ENCODE measurements at regions not wholly inside any gene's neighbourhood (a gene's known extent, or its start where the extent isn't known, plus 50 kb on each side); places are given as distances from the start of the nearest gene placed in this dataset.
A peak's percentile ranks its signal among the peaks of the same experiment; 100 is the strongest.

DNA sequence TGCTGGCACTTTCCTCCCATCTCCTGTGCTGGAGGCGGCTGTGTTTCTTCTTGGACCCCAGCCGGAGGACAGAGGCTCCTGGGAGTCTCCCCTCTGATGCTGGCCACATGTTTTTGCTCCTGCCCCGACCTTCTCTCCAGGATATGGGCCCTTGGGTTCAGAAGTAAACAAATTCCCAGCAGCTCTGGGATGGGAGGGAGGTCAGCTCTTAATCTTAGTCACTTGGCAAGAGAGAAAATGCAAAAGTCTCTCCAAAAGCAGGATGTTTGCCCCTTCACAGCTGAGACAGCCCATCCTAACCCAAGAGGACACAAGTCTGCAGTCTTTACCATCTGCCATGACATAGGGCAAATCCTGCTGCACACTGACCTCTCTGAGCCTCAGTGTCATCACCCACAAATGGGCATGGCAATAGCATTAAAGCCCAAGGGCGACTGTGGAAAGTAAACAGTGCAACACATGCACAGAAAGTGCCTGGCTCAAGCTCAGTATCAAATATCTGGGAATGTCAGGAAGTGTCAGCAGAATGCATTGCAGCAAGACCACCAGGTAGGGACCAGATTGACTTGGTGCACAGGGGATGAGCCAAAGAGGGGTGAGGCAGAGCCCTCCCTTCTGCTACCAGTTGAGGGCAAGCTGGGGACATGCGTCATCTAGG, 117.0 kb upstream of the CXCL14 start:
- peak; percentile 2 for DNase-seq (ENCODE audit: low spot score)

DNA sequence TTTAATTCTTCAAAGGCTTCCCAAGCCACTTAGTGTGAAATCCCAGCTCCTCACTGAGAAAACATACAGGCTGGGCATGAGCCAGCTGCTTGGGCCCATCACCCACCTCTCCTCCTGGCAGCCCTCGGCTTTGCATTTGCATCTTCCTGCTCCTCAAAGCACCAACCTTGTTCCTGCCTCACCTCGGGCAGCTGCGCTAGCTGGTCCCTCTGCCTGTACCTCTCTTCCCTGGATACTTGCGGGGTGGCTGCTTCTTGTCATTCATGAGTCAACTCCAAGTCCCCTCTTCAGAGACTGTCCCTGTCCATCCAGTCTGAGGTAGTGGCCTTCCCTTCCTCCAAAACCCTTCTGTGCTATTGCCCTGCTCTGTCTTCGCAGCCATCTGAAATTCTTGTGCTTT, 116.1 kb upstream of the CXCL14 start:
- WGBS (ENCODE audit: low lambda C conversion rate, missing lambda C conversion rate): 89% methylated on average over 5 of the region's 5 CpGs
- no peak overlapping the region for H3K4me3 ChIP-seq
- peaks cover 24% of the 10 kb centered on the region for H3K4me1 ChIP-seq (ENCODE audit: insufficient read depth)
- no peak overlapping the region for H3K27ac ChIP-seq
- H3K27me3 ChIP-seq: no peaks in the 10 kb centered on the region
- no peaks in the 10 kb centered on the region for H3K9me3 ChIP-seq (ENCODE audit: low read depth)
- no peaks in the 10 kb centered on the region for H3K36me3 ChIP-seq (replicated peaks; ENCODE audit: insufficient read depth, low read depth)
- no peak overlapping the region for H2AFZ ChIP-seq
- H3K9me2 ChIP-seq (replicated peaks; ENCODE audit: insufficient read depth): no peaks in the 10 kb centered on the region
- DNase-seq (ENCODE audit: low spot score): peak; percentile 3
- no peaks in the 10 kb centered on the region for H3K79me2 ChIP-seq
- no peak overlapping the region for H3K4me2 ChIP-seq
- TF ChIP-seq EZH2phosphoT487 (IDR thresholded peaks at IDR 0.05; ENCODE audit: low read depth, severe bottlenecking, unreplicated experiment): no peak
- no peak for TF ChIP-seq EZH2 (IDR thresholded peaks at IDR 0.05; ENCODE audit: borderline replicate concordance)
- TF ChIP-seq, protein P1, sequence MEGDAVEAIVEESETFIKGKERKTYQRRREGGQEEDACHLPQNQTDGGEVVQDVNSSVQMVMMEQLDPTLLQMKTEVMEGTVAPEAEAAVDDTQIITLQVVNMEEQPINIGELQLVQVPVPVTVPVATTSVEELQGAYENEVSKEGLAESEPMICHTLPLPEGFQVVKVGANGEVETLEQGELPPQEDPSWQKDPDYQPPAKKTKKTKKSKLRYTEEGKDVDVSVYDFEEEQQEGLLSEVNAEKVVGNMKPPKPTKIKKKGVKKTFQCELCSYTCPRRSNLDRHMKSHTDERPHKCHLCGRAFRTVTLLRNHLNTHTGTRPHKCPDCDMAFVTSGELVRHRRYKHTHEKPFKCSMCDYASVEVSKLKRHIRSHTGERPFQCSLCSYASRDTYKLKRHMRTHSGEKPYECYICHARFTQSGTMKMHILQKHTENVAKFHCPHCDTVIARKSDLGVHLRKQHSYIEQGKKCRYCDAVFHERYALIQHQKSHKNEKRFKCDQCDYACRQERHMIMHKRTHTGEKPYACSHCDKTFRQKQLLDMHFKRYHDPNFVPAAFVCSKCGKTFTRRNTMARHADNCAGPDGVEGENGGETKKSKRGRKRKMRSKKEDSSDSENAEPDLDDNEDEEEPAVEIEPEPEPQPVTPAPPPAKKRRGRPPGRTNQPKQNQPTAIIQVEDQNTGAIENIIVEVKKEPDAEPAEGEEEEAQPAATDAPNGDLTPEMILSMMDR (IDR thresholded peaks at IDR 0.05; ENCODE audit: poor library complexity): no peak
- no peaks in the 10 kb centered on the region for H4K20me1 ChIP-seq (ENCODE audit: insufficient read depth, poor library complexity, severe bottlenecking)

More for the DNA sequence above, 117.0 kb upstream of the CXCL14 start:
- Histone ChIP-seq H3K27ac (no peak overlapping the region), H3K4me3 (no peak overlapping the region), H3K27me3 (no peaks in the 10 kb centered on the region), H3K4me2 (no peak overlapping the region), H3K79me2 (no peaks in the 10 kb centered on the region), H2AFZ (no peak overlapping the region), H3K9me2 (replicated peaks; ENCODE audit: insufficient read depth) (no peaks in the 10 kb centered on the region), H3K4me1 (ENCODE audit: insufficient read depth) (peaks cover 21% of the 10 kb centered on the region), H3K9me3 (ENCODE audit: low read depth) (no peaks in the 10 kb centered on the region), H3K36me3 (replicated peaks; ENCODE audit: insufficient read depth, low read depth) (no peaks in the 10 kb centered on the region), H4K20me1 (ENCODE audit: insufficient read depth, poor library complexity, severe bottlenecking) (no peaks in the 10 kb centered on the region)
- 59% methylated on average over 4 of the region's 5 CpGs for WGBS (ENCODE audit: low lambda C conversion rate, missing lambda C conversion rate)
- TF ChIP-seq EZH2phosphoT487 (IDR thresholded peaks at IDR 0.05; ENCODE audit: low read depth, severe bottlenecking, unreplicated experiment): no peak
- TF ChIP-seq EZH2 (IDR thresholded peaks at IDR 0.05; ENCODE audit: borderline replicate concordance): no peak
- TF ChIP-seq, protein P1 (IDR thresholded peaks at IDR 0.05; ENCODE audit: poor library complexity): no peak

DNA sequence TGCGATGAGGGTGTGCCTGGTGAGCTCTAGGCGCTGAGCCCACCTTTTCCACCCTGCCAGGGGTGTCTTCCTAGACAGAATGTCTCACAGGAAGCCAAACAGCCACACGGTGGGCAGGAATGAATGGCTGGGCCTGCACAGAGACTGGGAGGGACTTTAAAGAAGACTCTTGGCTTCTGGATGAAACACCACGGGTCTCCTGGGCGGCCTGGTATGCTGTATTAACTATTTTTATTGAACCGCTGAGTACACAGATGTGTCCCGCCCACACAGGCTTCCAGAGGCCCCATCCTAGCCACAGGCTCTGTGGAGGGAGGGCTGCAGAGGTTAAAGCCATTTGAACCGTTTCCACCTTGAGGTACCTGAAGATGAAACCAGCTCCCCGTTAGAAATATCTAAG, 115.2 kb upstream of the CXCL14 start:
- no peak for TF ChIP-seq EZH2phosphoT487 (IDR thresholded peaks at IDR 0.05; ENCODE audit: low read depth, severe bottlenecking, unreplicated experiment)
- TF ChIP-seq, protein P1 (IDR thresholded peaks at IDR 0.05; ENCODE audit: poor library complexity): no peak
- no peak for TF ChIP-seq EZH2 (IDR thresholded peaks at IDR 0.05; ENCODE audit: borderline replicate concordance)
- WGBS (ENCODE audit: low lambda C conversion rate, missing lambda C conversion rate): 38% methylated on average over 9 of the region's 9 CpGs
- H2AFZ ChIP-seq: peak overlapping the region; percentile 33
- H3K4me3 ChIP-seq: no peak overlapping the region
- H4K20me1 ChIP-seq (ENCODE audit: insufficient read depth, poor library complexity, severe bottlenecking): no peaks in the 10 kb centered on the region
- peak overlapping the region; percentile 66 for H3K27ac ChIP-seq
- H3K4me1 ChIP-seq (ENCODE audit: insufficient read depth): peaks cover 24% of the 10 kb centered on the region
- no peaks in the 10 kb centered on the region for H3K9me3 ChIP-seq (ENCODE audit: low read depth)
- DNase-seq (ENCODE audit: low spot score): peak; percentile 50
- no peaks in the 10 kb centered on the region for H3K9me2 ChIP-seq (replicated peaks; ENCODE audit: insufficient read depth)
- H3K36me3 ChIP-seq (replicated peaks; ENCODE audit: insufficient read depth, low read depth): no peaks in the 10 kb centered on the region
- H3K79me2 ChIP-seq: no peaks in the 10 kb centered on the region
- H3K4me2 ChIP-seq: no peak overlapping the region
- H3K27me3 ChIP-seq: no peaks in the 10 kb centered on the region
